SK-N-MC (cell line): ENCODE measurements at regions not wholly inside any gene's neighbourhood (a gene's known extent, or its start where the extent isn't known, plus 50 kb on each side); places are given as distances from the start of the nearest gene placed in this dataset.
"Not testable (repeated sequence)": the region's sequence is repeated elsewhere in the genome, so short reads cannot be mapped to it uniquely, and the experiment has no call there.

ENCODE experiments used
- DNase-seq: peaks from one replicate; pipeline ENCODE4 v3.0.0-alpha.2; 2011; ENCODE audit warnings: low read depth, low spot score
- H3K27ac ChIP-seq: fragments of 200-600 bp; sonication (generic); 2 replicates; pipeline ENCODE4 v1.5.1; 2016; ENCODE audit warnings: mixed run types
- H3K36me3 ChIP-seq: fragments of 200-600 bp; sonication (generic); 2 replicates; pipeline ENCODE4 v1.6.1; 2017; ENCODE audit warnings: antibody characterized with exemption, low read length, mixed read lengths; ENCODE audit not compliant: insufficient read depth
- H3K4me3 ChIP-seq: fragments of 200-600 bp; sonication (generic); 2 replicates; pipeline ENCODE4 v1.5.1; 2016
- H3K9ac ChIP-seq: fragments of 200-600 bp; sonication (generic); 2 replicates; pipeline ENCODE4 v1.8.0; 2017; ENCODE audit warnings: mixed run types, mixed read lengths; ENCODE audit not compliant: insufficient read length
- H3K9me3 ChIP-seq: fragments of 200-600 bp; sonication (generic); 2 replicates; pipeline ENCODE4 v1.6.1; 2017; ENCODE audit warnings: low read depth, mild to moderate bottlenecking, antibody characterized with exemption, low read length, moderate library complexity, mixed read lengths
- EZH2 ChIP-seq: fragments of 200-600 bp; sonication (generic); IDR thresholded peaks from one replicate; pipeline ENCODE4 v1.6.1; 2017; ENCODE audit warnings: antibody characterized with exemption
- FOXP2 ChIP-seq: optimal IDR thresholded peaks from 2 replicates; pipeline ENCODE3; 2011; ENCODE audit warnings: mild to moderate bottlenecking, moderate library complexity; ENCODE audit not compliant: insufficient read depth; ENCODE audit errors: extremely low read length, control extremely low read depth
- POLR2AphosphoS5 ChIP-seq: IDR thresholded peaks from 2 replicates; pipeline ENCODE4 v1.6.1; 2012; ENCODE audit warnings: mild to moderate bottlenecking, low read depth, low read length, borderline replicate concordance

- no peaks in the 10 kb centered on the region for H3K9me3 ChIP-seq
- TF ChIP-seq POLR2AphosphoS5 (no peak), EZH2 (no peak), FOXP2 (no peak)
- H3K36me3 ChIP-seq = no peaks in the 10 kb centered on the region
- no peak overlapping the region for H3K4me3 ChIP-seq
- H3K27ac ChIP-seq = no peak overlapping the region
- no peak overlapping the region for H3K9ac ChIP-seq
- no peak for DNase-seq
These were observed 440.8 kb downstream of the TDRD3 start for GRCh38 chr13:60837806-60838205.

- H3K4me3 ChIP-seq = no peak overlapping the region
- no peak overlapping the region for H3K9ac ChIP-seq
- no peak for DNase-seq
- H3K36me3 ChIP-seq = no peaks in the 10 kb centered on the region
- no peaks in the 10 kb centered on the region for H3K9me3 ChIP-seq
- TF ChIP-seq EZH2 (no peak), FOXP2 (no peak), POLR2AphosphoS5 (no peak)
- no peak overlapping the region for H3K27ac ChIP-seq
These were observed 439.8 kb downstream of the TDRD3 start for GRCh38 chr13:60836821-60837220.

- Histone ChIP-seq H3K27ac (no peak overlapping the region), H3K36me3 (no peaks in the 10 kb centered on the region), H3K9ac (no peak overlapping the region), H3K9me3 (no peaks in the 10 kb centered on the region), H3K4me3 (no peak overlapping the region)
- TF ChIP-seq EZH2 (no peak), FOXP2 (no peak), POLR2AphosphoS5 (no peak)
- DNase-seq = no peak
These were observed 414.6 kb downstream of the TDRD3 start for GRCh38 chr13:60811581-60811980.

- not testable (repeated sequence) for H3K9ac ChIP-seq, H3K36me3 ChIP-seq, H3K27ac ChIP-seq, H3K9me3 ChIP-seq, H3K4me3 ChIP-seq, DNase-seq
These were observed 408.6 kb downstream of the TDRD3 start for GRCh38 chr13:60805640-60806039.

- no peak for DNase-seq
- Histone ChIP-seq H3K27ac (no peak overlapping the region), H3K9ac (no peak overlapping the region), H3K9me3 (no peaks in the 10 kb centered on the region), H3K4me3 (no peak overlapping the region), H3K36me3 (no peaks in the 10 kb centered on the region)
- no peak for TF ChIP-seq EZH2
- TF ChIP-seq POLR2AphosphoS5 = no peak
- TF ChIP-seq FOXP2 = no peak
These were observed 401.5 kb downstream of the TDRD3 start for GRCh38 chr13:60798503-60798902.

- TF ChIP-seq EZH2 (no peak), POLR2AphosphoS5 (no peak), FOXP2 (no peak)
- Histone ChIP-seq H3K27ac (no peak overlapping the region), H3K9ac (no peak overlapping the region), H3K9me3 (no peaks in the 10 kb centered on the region), H3K4me3 (no peak overlapping the region), H3K36me3 (no peaks in the 10 kb centered on the region)
- no peak for DNase-seq
These were observed 400.1 kb downstream of the TDRD3 start for GRCh38 chr13:60797112-60797511.

GRCh38 chr13:60794751-60795150 lies 397.7 kb downstream of the TDRD3 start:
- DNase-seq = no peak
- Histone ChIP-seq H3K4me3 (no peak overlapping the region), H3K27ac (no peak overlapping the region), H3K9me3 (no peaks in the 10 kb centered on the region), H3K9ac (no peak overlapping the region), H3K36me3 (no peaks in the 10 kb centered on the region)
- TF ChIP-seq FOXP2 = no peak
- TF ChIP-seq EZH2 = no peak
- TF ChIP-seq POLR2AphosphoS5 = no peak

GRCh38 chr13:60790620-60791019 lies 393.6 kb downstream of the TDRD3 start:
- no peak overlapping the region; the same call in 1 of the 2 replicates for H3K4me3 ChIP-seq
- no peak overlapping the region for H3K9ac ChIP-seq
- H3K27ac ChIP-seq = 0 out of 2 replicates have a peak overlapping the region, but pooled peaks have one; percentile 14
- no peaks in the 10 kb centered on the region for H3K9me3 ChIP-seq
- no peak for DNase-seq
- no peak for TF ChIP-seq FOXP2
- no peak for TF ChIP-seq EZH2
- no peak for TF ChIP-seq POLR2AphosphoS5
- no peaks in the 10 kb centered on the region for H3K36me3 ChIP-seq

- H3K9me3 ChIP-seq = no peaks in the 10 kb centered on the region
- TF ChIP-seq FOXP2 (no peak), EZH2 (no peak), POLR2AphosphoS5 (no peak)
- DNase-seq = no peak
- no peak overlapping the region for H3K4me3 ChIP-seq
- no peaks in the 10 kb centered on the region for H3K36me3 ChIP-seq
- H3K27ac ChIP-seq = no peak overlapping the region
- no peak overlapping the region for H3K9ac ChIP-seq
These were observed 391.3 kb downstream of the TDRD3 start for GRCh38 chr13:60788156-60788829.
